GM20000 (cell line): ENCODE measurements at regions not wholly inside any gene's neighbourhood (a gene's known extent, or its start where the extent isn't known, plus 50 kb on each side); places are given as distances from the start of the nearest gene placed in this dataset.
"Not testable (repeated sequence)": the region's sequence is repeated elsewhere in the genome, so short reads cannot be mapped to it uniquely, and the experiment has no call there.

Experiments
- DNase-seq: peaks from one replicate; pipeline ENCODE4 v3.0.0; 2012; ENCODE audit warnings: low spot score
- CTCF ChIP-seq: IDR thresholded peaks from 2 replicates; pipeline ENCODE4 v1.5.1; 2012; ENCODE audit warnings: mild to moderate bottlenecking, control low read depth; ENCODE audit errors: extremely low read depth, missing control alignments

DNA sequence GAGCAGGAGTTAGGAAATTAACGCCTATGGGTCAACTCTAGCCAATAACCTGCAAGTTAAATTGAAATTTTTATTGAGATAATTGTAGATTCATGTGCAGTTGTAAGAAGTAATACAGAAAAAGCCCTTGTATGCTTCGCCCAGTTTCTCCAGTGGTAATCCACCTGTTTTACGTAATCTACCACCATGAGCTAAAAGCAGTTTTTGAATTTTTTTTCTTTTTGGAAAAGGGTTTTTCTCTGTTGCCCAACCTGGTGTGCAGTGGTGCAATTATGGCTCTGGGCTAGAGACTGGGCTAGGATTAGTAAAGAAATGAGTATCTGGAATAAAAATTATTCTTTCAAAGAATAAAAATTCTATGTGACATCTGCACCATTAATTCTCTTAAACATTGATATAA lies 116.2 kb downstream of the ZFP64 start:
- TF ChIP-seq CTCF, result no peak
- DNase-seq, result no peak

GRCh38 chr20:52071136-52071535 lies 120.4 kb downstream of the ZFP64 start:
- no peak for DNase-seq
- no peak for TF ChIP-seq CTCF

DNA sequence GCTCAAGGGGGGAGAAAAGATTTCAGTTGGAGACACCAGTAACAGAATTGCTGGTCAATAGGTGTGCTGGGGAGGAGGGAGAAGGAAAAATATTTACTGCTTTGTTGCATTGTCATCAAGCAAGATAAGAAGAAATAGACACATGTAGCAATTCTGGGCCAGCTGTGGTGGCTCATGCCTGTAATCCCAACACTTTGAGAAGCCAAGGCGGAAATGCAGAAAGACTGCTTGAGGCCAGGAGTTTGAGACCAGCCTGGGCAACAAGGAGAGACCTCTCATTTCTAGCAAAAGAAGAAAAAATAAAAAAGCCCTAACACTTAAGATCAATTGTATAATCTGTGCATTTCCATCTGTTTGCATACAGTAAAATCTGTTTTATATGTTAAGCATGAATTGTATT lies 126.6 kb downstream of the ZFP64 start:
- no peak for TF ChIP-seq CTCF

DNA sequence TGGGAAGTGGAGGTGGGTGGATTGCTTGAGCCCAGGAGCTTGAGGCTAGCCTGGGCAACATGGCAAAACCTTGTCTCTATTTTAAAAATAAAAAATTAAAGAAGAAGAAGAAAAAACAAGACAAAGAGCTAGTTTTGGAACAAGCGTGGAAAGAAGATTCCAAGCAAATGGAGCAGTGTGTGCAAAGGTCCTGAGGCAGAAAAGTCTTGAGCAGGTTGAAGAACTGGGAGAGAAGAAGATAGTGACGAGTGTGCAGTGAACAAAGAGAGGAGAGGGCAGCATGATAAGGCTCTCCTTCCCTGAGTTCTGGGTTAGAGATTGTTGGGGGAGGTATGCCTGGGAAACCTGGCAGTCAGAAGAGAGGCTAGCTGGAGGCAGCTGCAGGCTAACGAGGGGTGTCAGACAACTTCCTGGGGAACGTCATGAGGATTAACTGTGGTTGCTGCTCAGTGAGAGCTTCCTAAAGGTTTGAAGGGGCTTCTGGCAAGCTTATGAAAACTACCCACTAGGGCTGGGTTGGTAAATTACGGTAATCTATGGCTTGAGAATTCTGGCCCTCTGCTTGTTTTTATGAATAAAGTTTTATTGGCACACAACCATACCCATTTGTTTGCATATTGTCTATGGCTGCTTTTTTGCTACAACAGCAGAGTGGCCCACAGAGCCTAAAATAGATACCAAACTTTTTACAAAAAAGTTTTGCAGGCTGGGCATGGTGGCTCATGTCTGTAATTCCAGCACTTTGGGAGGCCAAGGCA lies 128.9 kb downstream of the ZFP64 start:
- no peak for DNase-seq
- TF ChIP-seq CTCF, result no peak

More for the DNA sequence above, 126.6 kb downstream of the ZFP64 start:
- no peak for DNase-seq

GRCh38 chr20:52060794-52061714 lies 130.5 kb downstream of the ZFP64 start:
- DNase-seq, result no peak
- no peak for TF ChIP-seq CTCF

- DNase-seq, result not testable (repeated sequence)
These were observed 134.4 kb downstream of the ZFP64 start for GRCh38 chr20:52057133-52057532.

GRCh38 chr20:52056203-52057062 lies 135.1 kb downstream of the ZFP64 start:
- TF ChIP-seq CTCF, result no peak
- DNase-seq, result no peak
